CD4-positive, alpha-beta memory T cell (primary cell): ENCODE measurements at regions not wholly inside any gene's neighbourhood (a gene's known extent, or its start where the extent isn't known, plus 50 kb on each side); places are given as distances from the start of the nearest gene placed in this dataset.

Source experiments
- CTCF ChIA-PET: fragments of 350-600 bp; sonication (Branson Sonifier 250); formaldehyde crosslinking; loops from one replicate; lab custom pipeline; 2021; ENCODE audit warnings: inconsistent platforms; ENCODE audit not compliant: partially characterized antibody; lab: Charles Lee
- POLR2A ChIA-PET: fragments of 350-600 bp; sonication (Branson Sonifier 250); formaldehyde crosslinking; loops from one replicate; lab custom pipeline; 2021; ENCODE audit not compliant: partially characterized antibody; lab: Charles Lee
- DNase-seq, 5 donors: peaks; one replicate each; pipeline versions ENCODE4 v3.0.0 to v3.0.0-alpha.2; 2020 to 2022; ENCODE audit warnings: mixed read lengths in 1 of 5
- H3K27ac ChIP-seq: one replicate; pipeline ENCODE4 v1.7.0; 2013; ENCODE audit warnings: low read depth, low read length
- H3K27me3 ChIP-seq: 2 replicates; pipeline ENCODE4 v1.7.0; 2013; ENCODE audit warnings: mild to moderate bottlenecking, low read length, moderate library complexity; ENCODE audit not compliant: insufficient read depth
- H3K36me3 ChIP-seq: 2 replicates; pipeline ENCODE4 v1.7.0; 2013; ENCODE audit warnings: mild to moderate bottlenecking, low read length, moderate library complexity; ENCODE audit not compliant: insufficient read depth
- H3K4me1 ChIP-seq: 2 replicates; pipeline ENCODE4 v1.7.0; 2013; ENCODE audit warnings: mild to moderate bottlenecking, low read length, moderate library complexity; ENCODE audit not compliant: insufficient read depth
- H3K4me3 ChIP-seq, 2 donors: one replicate each; pipeline ENCODE4 v1.7.0; 2013; ENCODE audit warnings: low read length in 2 of 2, mild to moderate bottlenecking in 1 of 2
- H3K9me3 ChIP-seq, 2 donors: one replicate each; pipeline ENCODE4 v1.7.0; 2013; ENCODE audit warnings: low read length in 2 of 2, control low read depth in 1 of 2; ENCODE audit not compliant: control insufficient read depth in 1 of 2
- H3K27ac Mint-ChIP-seq, 7 donors: one replicate each; pipeline ENCODE4 v1.8.0; 2020 to 2021; ENCODE audit warnings: mixed read lengths in 7 of 7, mild to moderate bottlenecking in 6 of 7, inconsistent platforms in 3 of 7, moderate library complexity in 3 of 7
- H3K27me3 Mint-ChIP-seq, 2 donors: one replicate each; pipeline ENCODE4 v1.8.0; 2020 to 2021; ENCODE audit warnings: mixed read lengths in 2 of 2
- H3K36me3 Mint-ChIP-seq, 2 donors: one replicate each; pipeline ENCODE4 v1.8.0; 2020 to 2021; ENCODE audit warnings: mixed read lengths in 2 of 2, inconsistent platforms in 1 of 2, mild to moderate bottlenecking in 1 of 2
- H3K4me1 Mint-ChIP-seq, 4 donors: one replicate each; pipeline ENCODE4 v1.8.0; 2020 to 2021; ENCODE audit warnings: mixed read lengths in 4 of 4, mild to moderate bottlenecking in 1 of 4
- H3K4me3 Mint-ChIP-seq, 8 donors: one replicate each; pipeline ENCODE4 v1.8.0; 2020 to 2021; ENCODE audit warnings: mixed read lengths in 8 of 8, mild to moderate bottlenecking in 7 of 8, moderate library complexity in 6 of 8, inconsistent platforms in 3 of 8
- H3K9me3 Mint-ChIP-seq, 8 donors: one replicate each; pipeline ENCODE4 v1.8.0; 2020 to 2021; ENCODE audit warnings: mixed read lengths in 8 of 8, mild to moderate bottlenecking in 5 of 8, inconsistent platforms in 3 of 8, moderate library complexity in 1 of 8
- intact Hi-C: fragments of 100-400 bp; cut with micrococcal nuclease; formaldehyde crosslinking; loops from one replicate; pipeline ENCODE4 v1.15.1; 2023

- CTCF ChIA-PET = no interaction called here
- Mint-ChIP-seq H3K9me3 (peaks cover 0 to 2% (median 0%) of the 10 kb centered on the region in 8 donors), H3K27me3 (peaks cover 0 to 3% of the 10 kb centered on the region in 2 donors), H3K36me3 (no peaks in the 10 kb centered on the region), H3K27ac (no peak overlapping the region), H3K4me3 (no peak overlapping the region), H3K4me1 (peaks cover 0 to 3% (median 0%) of the 10 kb centered on the region in 4 donors)
- Histone ChIP-seq H3K9me3 (no peaks in the 10 kb centered on the region), H3K4me1 (no peaks in the 10 kb centered on the region), H3K27ac (no peak overlapping the region), H3K36me3 (no peaks in the 10 kb centered on the region), H3K4me3 (no peak overlapping the region), H3K27me3 (no peaks in the 10 kb centered on the region)
- POLR2A ChIA-PET = no interaction called here
- DNase-seq = no peak
- intact Hi-C loops = no loop called here
Measured at GRCh38 chr14:97426776-97427175, 629.6 kb downstream of the VRK1 start.

GRCh38 chr14:97428808-97429440, 631.7 kb downstream of the VRK1 start:
- peaks cover 0 to 3% (median under 1%) of the 10 kb centered on the region in 4 donors for H3K4me1 Mint-ChIP-seq
- H3K27me3 Mint-ChIP-seq = peaks cover 0 to under 1% of the 10 kb centered on the region in 2 donors

GRCh38 chr14:97432586-97432985, 635.4 kb downstream of the VRK1 start:
- H3K9me3 Mint-ChIP-seq = peaks cover 0 to 2% (median 0%) of the 10 kb centered on the region in 8 donors
- Histone ChIP-seq H3K4me1 (no peaks in the 10 kb centered on the region), H3K4me3 (no peak overlapping the region), H3K9me3 (no peaks in the 10 kb centered on the region), H3K27ac (no peak overlapping the region), H3K36me3 (no peaks in the 10 kb centered on the region), H3K27me3 (no peaks in the 10 kb centered on the region)
- H3K27ac Mint-ChIP-seq = peak overlapping the region in 1 of 7 donors; percentile 62
- no peaks in the 10 kb centered on the region for H3K36me3 Mint-ChIP-seq
- no peak overlapping the region for H3K4me3 Mint-ChIP-seq
- intact Hi-C loops = no loop called here
- ChIA-PET POLR2A (interaction anchor here (0.6 kb wide), 1 partner anchor 24 kb away, joined by 6 read pairs; no protein-coding TSS in a partner anchor), CTCF (interaction anchor here (0.7 kb wide), 1 partner anchor 26 kb away, joined by 3 read pairs; no protein-coding TSS in a partner anchor)
- no peak for DNase-seq
- peaks cover 0 to 1% (median 0%) of the 10 kb centered on the region in 4 donors for H3K4me1 Mint-ChIP-seq
- no peaks in the 10 kb centered on the region for H3K27me3 Mint-ChIP-seq

More at GRCh38 chr14:97428808-97429440, 631.7 kb downstream of the VRK1 start:
- intact Hi-C loops = no loop called here
- no peaks in the 10 kb centered on the region for H3K4me1 ChIP-seq
- POLR2A ChIA-PET = no interaction called here
- Mint-ChIP-seq H3K9me3 (peaks cover 0 to 2% (median 0%) of the 10 kb centered on the region in 8 donors), H3K27ac (no peak overlapping the region), H3K4me3 (no peak overlapping the region), H3K36me3 (no peaks in the 10 kb centered on the region)
- no peak for DNase-seq
- no peak overlapping the region for H3K4me3 ChIP-seq
- no peak overlapping the region for H3K27ac ChIP-seq
- no peaks in the 10 kb centered on the region for H3K36me3 ChIP-seq
- no peaks in the 10 kb centered on the region for H3K9me3 ChIP-seq
- CTCF ChIA-PET = interaction anchor here (0.6 to 1.8 kb wide), 2 partner anchors 12 to 14 kb away, joined by 3 read pairs; no protein-coding TSS in a partner anchor
- no peaks in the 10 kb centered on the region for H3K27me3 ChIP-seq

GRCh38 chr14:97441740-97442362, 644.7 kb downstream of the VRK1 start:
- Histone ChIP-seq H3K27ac (no peak overlapping the region), H3K4me1 (peaks cover 5% of the 10 kb centered on the region), H3K36me3 (no peaks in the 10 kb centered on the region), H3K27me3 (no peaks in the 10 kb centered on the region), H3K4me3 (no peak overlapping the region), H3K9me3 (no peaks in the 10 kb centered on the region)
- ChIA-PET CTCF (no interaction called here), POLR2A (interaction anchor here (1.4 to 1.9 kb wide), 3 partner anchors 10 to 33 kb away, joined by 4 to 5 read pairs (median 5); no protein-coding TSS in a partner anchor)
- intact Hi-C loops = no loop called here
- no peaks in the 10 kb centered on the region for H3K27me3 Mint-ChIP-seq
- no peak for DNase-seq
- H3K27ac Mint-ChIP-seq = peak overlapping the region; percentile 6 to 89 (median 64)
- H3K4me1 Mint-ChIP-seq = peaks cover 6 to 22% (median 16%) of the 10 kb centered on the region in 4 donors
- peaks cover 0 to 4% (median 0%) of the 10 kb centered on the region in 8 donors for H3K9me3 Mint-ChIP-seq
- peak overlapping the region in 4 of 8 donors; percentile 2 to 53 (median 15) for H3K4me3 Mint-ChIP-seq
- no peaks in the 10 kb centered on the region for H3K36me3 Mint-ChIP-seq

- Histone ChIP-seq H3K9me3 (no peaks in the 10 kb centered on the region), H3K4me3 (no peak overlapping the region), H3K4me1 (peaks cover 5% of the 10 kb centered on the region), H3K27me3 (no peaks in the 10 kb centered on the region), H3K27ac (no peak overlapping the region), H3K36me3 (no peaks in the 10 kb centered on the region)
- CTCF ChIA-PET = no interaction called here
- Mint-ChIP-seq H3K27ac (peak overlapping the region; percentile 1 to 89 (median 64)), H3K9me3 (peaks cover 0 to 4% (median 0%) of the 10 kb centered on the region in 8 donors), H3K4me1 (peaks cover 6 to 22% (median 16%) of the 10 kb centered on the region in 4 donors), H3K27me3 (no peaks in the 10 kb centered on the region), H3K36me3 (no peaks in the 10 kb centered on the region), H3K4me3 (peak overlapping the region in 2 of 8 donors; percentile 2 to 26)
- POLR2A ChIA-PET = interaction anchor here (1.4 to 1.9 kb wide), 3 partner anchors 9 to 33 kb away, joined by 4 to 5 read pairs (median 5); no protein-coding TSS in a partner anchor
- peak in 1 of 5 donors; percentile 9 for DNase-seq
- intact Hi-C loops = no loop called here
Measured at GRCh38 chr14:97442363-97442762, 645.2 kb downstream of the VRK1 start.

GRCh38 chr14:97443412-97443811, 646.2 kb downstream of the VRK1 start:
- ChIA-PET POLR2A (interaction anchor here (1.9 kb wide), 1 partner anchor 8 kb away, joined by 5 read pairs; no protein-coding TSS in a partner anchor), CTCF (interaction anchor here (0.8 to 1.6 kb wide), 3 partner anchors 9 to 15 kb away, joined by 3 read pairs; no protein-coding TSS in a partner anchor)
- intact Hi-C loops = no loop called here
- peaks cover 5% of the 10 kb centered on the region for H3K4me1 ChIP-seq
- H3K4me3 Mint-ChIP-seq = no peak overlapping the region
- H3K4me1 Mint-ChIP-seq = peaks cover 6 to 22% (median 16%) of the 10 kb centered on the region in 4 donors
- DNase-seq = no peak
- H3K27me3 Mint-ChIP-seq = no peaks in the 10 kb centered on the region
- H3K27ac ChIP-seq = no peak overlapping the region
- no peak overlapping the region for H3K4me3 ChIP-seq
- no peaks in the 10 kb centered on the region for H3K36me3 ChIP-seq
- H3K9me3 Mint-ChIP-seq = peaks cover 0 to under 1% (median 0%) of the 10 kb centered on the region in 8 donors
- no peaks in the 10 kb centered on the region for H3K9me3 ChIP-seq
- peak overlapping the region in 1 of 7 donors; percentile 89 for H3K27ac Mint-ChIP-seq
- H3K36me3 Mint-ChIP-seq = no peaks in the 10 kb centered on the region
- no peaks in the 10 kb centered on the region for H3K27me3 ChIP-seq

- Mint-ChIP-seq H3K9me3 (no peaks in the 10 kb centered on the region), H3K4me1 (peaks cover 6 to 22% (median 15%) of the 10 kb centered on the region in 4 donors), H3K27me3 (no peaks in the 10 kb centered on the region), H3K36me3 (no peaks in the 10 kb centered on the region), H3K4me3 (no peak overlapping the region), H3K27ac (no peak overlapping the region)
- Histone ChIP-seq H3K9me3 (no peaks in the 10 kb centered on the region), H3K27me3 (no peaks in the 10 kb centered on the region), H3K36me3 (no peaks in the 10 kb centered on the region), H3K4me1 (peaks cover 5% of the 10 kb centered on the region), H3K4me3 (no peak overlapping the region), H3K27ac (no peak overlapping the region)
- intact Hi-C loops = no loop called here
- DNase-seq = no peak
- POLR2A ChIA-PET = no interaction called here
- CTCF ChIA-PET = interaction anchor here (1.6 kb wide), 1 partner anchor 8 kb away, joined by 3 read pairs; no protein-coding TSS in a partner anchor
Measured at GRCh38 chr14:97444248-97444647, 647.1 kb downstream of the VRK1 start.
